Upper lobe of right lung (tissue), 1 donor: ENCODE measurements at regions not wholly inside any gene's neighbourhood (a gene's known extent, or its start where the extent isn't known, plus 50 kb on each side); places are given as distances from the start of the nearest gene placed in this dataset.

Experiments used
- ATAC-seq: fragments of 200-7000 bp; cut with Tn5 transposase; one replicate; pipeline ENCODE4 v1.9.1; 2020; ENCODE audit warnings: mild to moderate bottlenecking, moderate library complexity
- DNase-seq: peaks from one replicate; pipeline ENCODE4 v3.0.0-alpha.2; 2020
- H3K27ac ChIP-seq: fragments of 200-600 bp; one replicate; pipeline ENCODE4 v1.8.0; 2022
- H3K27me3 ChIP-seq: fragments of 200-600 bp; one replicate; pipeline ENCODE4 v1.8.0; 2022; ENCODE audit warnings: mild to moderate bottlenecking
- H3K36me3 ChIP-seq: fragments of 200-600 bp; one replicate; pipeline ENCODE4 v1.8.0; 2022
- H3K4me1 ChIP-seq: fragments of 200-600 bp; one replicate; pipeline ENCODE4 v1.8.0; 2022
- H3K4me3 ChIP-seq: fragments of 200-600 bp; one replicate; pipeline ENCODE4 v1.8.0; 2022; ENCODE audit warnings: mild to moderate bottlenecking
- H3K9me3 ChIP-seq: fragments of 200-600 bp; one replicate; pipeline ENCODE4 v1.8.0; 2022
- intact Hi-C: fragments of 100-400 bp; cut with DNase I; formaldehyde crosslinking; loops from one replicate; pipeline ENCODE4 v1.11.0; 2022
- TF ChIP-seq, protein P1 (sequence below): fragments of 200-600 bp; IDR thresholded peaks from one replicate; pipeline ENCODE4 v1.8.0; 2022; ENCODE audit warnings: antibody characterized with exemption
- donor health status: DM: no; HTN: yes; CAD: no; lungs with severe emphysema.

DNA sequence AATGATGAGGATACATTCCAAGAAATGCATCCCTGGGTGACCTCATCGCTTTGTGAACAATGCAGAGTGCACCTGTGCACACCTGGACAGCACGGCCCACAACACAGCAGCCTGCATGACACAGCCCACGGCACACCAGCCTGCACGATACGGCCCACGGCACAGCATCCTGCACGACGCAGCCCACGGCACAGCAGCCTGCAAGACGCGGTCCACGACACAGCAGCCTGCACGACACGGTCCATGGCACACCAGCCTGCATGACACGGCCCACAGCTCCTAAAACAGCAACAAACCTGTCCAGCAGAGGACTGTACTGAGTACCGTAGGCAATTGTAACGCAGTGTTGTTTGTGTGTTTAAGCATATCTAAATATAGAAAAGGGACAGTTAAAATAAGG, 134.7 kb upstream of the PPP2R2D start:
- intact Hi-C loops: no loop called here
- DNase-seq: no peak
- no peaks in the 10 kb centered on the region for H3K27me3 ChIP-seq

DNA sequence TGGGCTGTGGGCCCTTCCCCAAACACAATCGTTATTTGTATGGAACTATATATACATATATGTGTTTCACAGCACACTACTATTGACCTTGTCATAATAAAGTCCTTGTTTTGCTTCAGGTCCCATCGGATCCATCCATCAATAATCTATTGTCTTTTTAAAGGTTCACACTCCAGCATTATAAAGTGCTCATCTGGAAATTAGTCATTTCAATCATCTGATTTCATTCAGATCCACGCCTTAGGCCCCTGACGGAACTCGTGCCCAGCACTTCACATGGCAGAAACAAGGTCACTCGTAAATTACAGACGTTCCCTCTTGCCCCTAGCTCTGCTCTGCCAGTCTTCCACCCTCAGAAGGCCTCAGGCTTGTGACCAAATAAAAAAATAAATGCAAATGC, 133.1 kb upstream of the PPP2R2D start:
- H3K4me3 ChIP-seq: no peak overlapping the region
- H3K27ac ChIP-seq: no peak overlapping the region
- no peaks in the 10 kb centered on the region for H3K4me1 ChIP-seq
- no peak for ATAC-seq
- no peaks in the 10 kb centered on the region for H3K27me3 ChIP-seq
- intact Hi-C loops: no loop called here
- DNase-seq: no peak
- no peaks in the 10 kb centered on the region for H3K36me3 ChIP-seq
- H3K9me3 ChIP-seq: no peaks in the 10 kb centered on the region
- TF ChIP-seq, protein P1, sequence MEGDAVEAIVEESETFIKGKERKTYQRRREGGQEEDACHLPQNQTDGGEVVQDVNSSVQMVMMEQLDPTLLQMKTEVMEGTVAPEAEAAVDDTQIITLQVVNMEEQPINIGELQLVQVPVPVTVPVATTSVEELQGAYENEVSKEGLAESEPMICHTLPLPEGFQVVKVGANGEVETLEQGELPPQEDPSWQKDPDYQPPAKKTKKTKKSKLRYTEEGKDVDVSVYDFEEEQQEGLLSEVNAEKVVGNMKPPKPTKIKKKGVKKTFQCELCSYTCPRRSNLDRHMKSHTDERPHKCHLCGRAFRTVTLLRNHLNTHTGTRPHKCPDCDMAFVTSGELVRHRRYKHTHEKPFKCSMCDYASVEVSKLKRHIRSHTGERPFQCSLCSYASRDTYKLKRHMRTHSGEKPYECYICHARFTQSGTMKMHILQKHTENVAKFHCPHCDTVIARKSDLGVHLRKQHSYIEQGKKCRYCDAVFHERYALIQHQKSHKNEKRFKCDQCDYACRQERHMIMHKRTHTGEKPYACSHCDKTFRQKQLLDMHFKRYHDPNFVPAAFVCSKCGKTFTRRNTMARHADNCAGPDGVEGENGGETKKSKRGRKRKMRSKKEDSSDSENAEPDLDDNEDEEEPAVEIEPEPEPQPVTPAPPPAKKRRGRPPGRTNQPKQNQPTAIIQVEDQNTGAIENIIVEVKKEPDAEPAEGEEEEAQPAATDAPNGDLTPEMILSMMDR: no peak

More for the DNA sequence above, 134.7 kb upstream of the PPP2R2D start:
- peak; percentile 32 for ATAC-seq
- TF ChIP-seq, protein P1: no peak
- H3K4me1 ChIP-seq: no peaks in the 10 kb centered on the region
- H3K9me3 ChIP-seq: no peaks in the 10 kb centered on the region
- H3K4me3 ChIP-seq: no peak overlapping the region
- no peak overlapping the region for H3K27ac ChIP-seq
- H3K36me3 ChIP-seq: no peaks in the 10 kb centered on the region

DNA sequence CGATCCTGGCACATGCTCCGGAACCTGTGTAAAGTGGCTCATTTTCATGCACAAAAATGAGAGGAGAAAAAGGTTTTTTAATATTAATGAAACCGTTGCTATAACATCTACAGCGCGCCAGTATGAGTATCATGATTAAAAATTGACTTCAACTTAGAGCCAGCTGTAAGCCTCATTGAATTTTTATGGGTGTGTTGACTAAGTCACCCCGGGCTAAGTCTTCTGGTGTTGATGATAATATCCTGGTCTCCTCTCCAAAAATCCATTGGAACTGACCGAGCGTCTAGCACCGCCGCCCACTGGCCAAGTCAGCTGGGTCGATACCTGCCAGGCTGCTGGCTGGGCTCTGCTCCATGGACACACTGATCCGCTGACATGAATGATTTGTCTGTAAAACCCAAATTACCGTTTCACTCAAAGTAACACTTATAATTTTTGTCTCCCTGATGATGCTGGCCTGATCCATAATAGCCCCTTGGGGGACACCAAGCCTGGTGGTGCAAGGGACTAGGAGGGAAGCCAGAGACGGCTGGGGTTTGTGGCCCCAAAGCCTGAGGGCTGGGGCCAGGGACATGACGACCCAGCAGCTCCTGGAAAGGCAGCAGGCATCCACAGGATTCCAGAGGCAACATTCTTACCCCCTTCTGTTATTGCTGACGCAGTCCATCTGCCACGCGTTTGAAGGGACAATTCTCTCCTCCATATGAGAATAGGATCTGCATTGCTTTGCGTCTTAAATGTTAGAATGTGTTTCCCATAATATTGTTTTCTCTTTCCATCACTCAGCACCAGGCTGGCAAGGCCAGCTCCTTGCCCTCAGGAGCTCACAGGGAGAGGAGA, 131.0 kb upstream of the PPP2R2D start:
- Histone ChIP-seq H3K9me3 (no peaks in the 10 kb centered on the region), H3K4me3 (no peak overlapping the region), H3K36me3 (no peaks in the 10 kb centered on the region), H3K27me3 (no peaks in the 10 kb centered on the region), H3K4me1 (no peaks in the 10 kb centered on the region), H3K27ac (no peak overlapping the region)
- intact Hi-C loops: no loop called here
- no peak for DNase-seq
- TF ChIP-seq, protein P1: no peak
- no peak for ATAC-seq

DNA sequence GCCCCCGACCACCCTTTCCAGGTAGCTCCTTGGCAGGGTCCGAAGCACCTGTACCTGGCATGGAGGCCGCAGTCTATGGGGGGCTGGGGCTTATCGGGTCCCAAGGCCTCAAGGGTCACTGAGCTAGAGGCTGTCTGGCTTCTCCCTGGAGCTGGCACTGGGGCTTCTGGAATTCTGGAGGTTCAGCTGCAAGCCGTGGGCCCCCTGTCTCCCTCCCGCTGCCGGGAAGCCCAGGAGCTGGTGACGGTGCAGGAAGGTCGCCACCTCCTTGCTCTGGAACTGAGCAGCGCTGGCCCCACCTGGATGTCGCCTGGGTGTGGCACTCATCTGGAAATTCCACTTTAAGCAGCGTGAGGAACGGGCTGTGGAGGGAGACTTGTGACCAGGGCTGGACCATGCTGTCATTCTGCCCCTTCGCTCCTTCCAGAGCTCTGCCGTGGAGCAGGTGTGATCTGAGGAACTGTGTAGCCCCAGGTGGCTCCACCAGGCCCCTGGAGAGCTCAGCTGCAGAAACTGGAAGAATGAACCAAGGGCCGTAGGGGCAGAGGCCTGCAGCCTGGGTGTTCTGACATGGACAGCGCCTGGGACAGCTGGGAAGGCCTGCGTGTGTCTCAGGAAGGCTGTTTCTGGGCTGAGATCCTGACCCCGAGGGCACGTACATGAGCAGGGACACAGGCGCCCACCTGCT, 129.7 kb upstream of the PPP2R2D start:
- Histone ChIP-seq H3K4me3 (no peak overlapping the region), H3K36me3 (no peaks in the 10 kb centered on the region), H3K27me3 (no peaks in the 10 kb centered on the region), H3K9me3 (peaks cover 3% of the 10 kb centered on the region), H3K4me1 (no peaks in the 10 kb centered on the region), H3K27ac (no peak overlapping the region)
- TF ChIP-seq, protein P1: no peak
- no peak for DNase-seq
- intact Hi-C loops: no loop called here
- ATAC-seq: no peak

DNA sequence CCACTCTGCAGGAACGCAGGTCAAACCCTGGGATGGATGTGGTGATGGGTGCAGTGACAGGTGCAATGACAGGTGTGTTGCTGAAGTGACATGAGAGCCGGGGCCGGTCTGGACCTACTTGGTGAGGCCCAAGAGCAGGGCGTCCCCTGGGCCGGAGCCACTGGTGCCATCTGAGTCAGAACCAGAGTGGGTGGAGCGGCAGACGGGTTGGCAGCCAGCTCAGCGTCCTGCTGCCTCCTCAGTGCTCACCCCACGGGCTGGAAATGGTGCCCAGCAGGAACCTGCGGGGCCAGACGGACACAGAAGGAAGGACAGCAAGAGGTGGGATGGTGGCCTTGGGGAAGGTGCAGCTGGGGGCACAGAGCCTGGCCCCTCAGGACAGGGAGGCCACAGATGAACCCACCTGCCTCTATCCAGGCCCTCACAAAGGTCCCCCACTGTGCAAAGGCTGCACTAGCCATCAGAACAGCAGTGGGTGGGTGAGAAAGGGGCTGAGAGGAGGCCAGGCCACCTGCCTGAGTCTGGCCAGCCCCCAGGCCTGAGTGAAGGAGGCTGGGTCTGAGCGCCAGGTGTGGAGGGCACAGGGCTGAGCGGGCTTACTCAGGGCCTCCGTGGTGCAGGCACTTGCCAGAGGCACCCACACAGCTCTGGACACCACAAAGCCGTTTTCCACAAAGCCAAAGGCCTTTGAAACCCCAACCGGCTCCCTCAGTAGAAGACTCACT, 129.0 kb upstream of the PPP2R2D start:
- intact Hi-C loops: no loop called here
- Histone ChIP-seq H3K9me3 (peaks cover 4% of the 10 kb centered on the region), H3K4me1 (no peaks in the 10 kb centered on the region), H3K27ac (no peak overlapping the region), H3K36me3 (no peaks in the 10 kb centered on the region), H3K4me3 (no peak overlapping the region), H3K27me3 (no peaks in the 10 kb centered on the region)
- ATAC-seq (no peak), DNase-seq (no peak)
- TF ChIP-seq, protein P1: no peak
